Endodermal cell (in vitro differentiated cells): ENCODE measurements at regions not wholly inside any gene's neighbourhood (a gene's known extent, or its start where the extent isn't known, plus 50 kb on each side); places are given as distances from the start of the nearest gene placed in this dataset.

Experiments
- DNase-seq: peaks from one replicate; pipeline ENCODE4 v3.0.0-alpha.2; 2017
- H3K27ac ChIP-seq: 2 replicates; pipeline ENCODE4 v1.5.1; 2013; ENCODE audit warnings: mild to moderate bottlenecking, low read depth, low read length, moderate library complexity
- H3K27me3 ChIP-seq: 2 replicates; pipeline ENCODE4 v1.6.1; 2013; ENCODE audit warnings: mild to moderate bottlenecking, low read length, moderate library complexity; ENCODE audit not compliant: insufficient read depth, control insufficient read depth, poor library complexity, severe bottlenecking
- H3K36me3 ChIP-seq: 2 replicates; pipeline ENCODE4 v1.7.0; 2013; ENCODE audit warnings: mild to moderate bottlenecking, low read length, moderate library complexity; ENCODE audit not compliant: control insufficient read depth, insufficient read depth
- H3K4me1 ChIP-seq: one replicate; pipeline ENCODE4 v1.7.0; 2013; ENCODE audit warnings: low read length; ENCODE audit not compliant: control insufficient read depth, insufficient read depth
- H3K4me3 ChIP-seq: 2 replicates; pipeline ENCODE4 v1.5.1; 2013; ENCODE audit warnings: mild to moderate bottlenecking, low read length, moderate library complexity
- H3K9ac ChIP-seq: 2 replicates; pipeline ENCODE4 v1.6.1; 2013; ENCODE audit warnings: mild to moderate bottlenecking, low read length, moderate library complexity; ENCODE audit not compliant: poor library complexity, severe bottlenecking; ENCODE audit errors: extremely low read depth
- H3K9me3 ChIP-seq: 2 replicates; pipeline ENCODE4 v1.6.1; 2013; ENCODE audit warnings: mild to moderate bottlenecking, low read length, moderate library complexity; ENCODE audit not compliant: control insufficient read depth
- H3K27ac Mint-ChIP-seq: 2 replicates; pipeline ENCODE4 v1.8.0; 2020; ENCODE audit warnings: mixed read lengths
- H3K27me3 Mint-ChIP-seq: 2 replicates; pipeline ENCODE4 v1.8.0; 2021; ENCODE audit warnings: mild to moderate bottlenecking, mixed read lengths; ENCODE audit not compliant: insufficient read depth
- H3K36me3 Mint-ChIP-seq: 2 replicates; pipeline ENCODE4 v1.8.0; 2020; ENCODE audit warnings: low read depth, mixed read lengths
- H3K4me1 Mint-ChIP-seq: 2 replicates; pipeline ENCODE4 v1.8.0; 2020; ENCODE audit warnings: mixed read lengths
- H3K4me3 Mint-ChIP-seq: 2 replicates; pipeline ENCODE4 v1.8.0; 2020; ENCODE audit warnings: mild to moderate bottlenecking, moderate library complexity, mixed read lengths
- H3K9me3 Mint-ChIP-seq: 2 replicates; pipeline ENCODE4 v1.8.0; 2020; ENCODE audit warnings: mild to moderate bottlenecking, mixed read lengths
- CTCF ChIP-seq: fragments of 200-600 bp; sonication (generic); conservative IDR thresholded peaks from 2 replicates; pipeline ENCODE4 v1.5.0; 2021; ENCODE audit warnings: antibody characterized with exemption, mild to moderate bottlenecking
- WGBS, 2 experiments: methylation state at CpG; one replicate each; pipeline versions ENCODE4 v1.1.5 to v1.1.7; 2013; ENCODE audit warnings: missing lambda C conversion rate in 2 of 2, mixed read lengths in 1 of 2; ENCODE audit not compliant: insufficient coverage in 1 of 2, insufficient read length in 1 of 2; 5-methylcytosine and 5-hydroxymethylcytosine counted together

- no peak for DNase-seq
- no peaks in the 10 kb centered on the region for H3K36me3 ChIP-seq
- no peaks in the 10 kb centered on the region for H3K9me3 Mint-ChIP-seq
- no peak overlapping the region for H3K9ac ChIP-seq
- no peak overlapping the region for H3K27ac ChIP-seq
- H3K4me1 ChIP-seq, result no peaks in the 10 kb centered on the region
- 86 to 94% methylated on average over 15 to 17 of the region's 17 CpGs for WGBS, 2 experiments
- no peak overlapping the region for H3K27ac Mint-ChIP-seq
- no peak overlapping the region for H3K4me3 Mint-ChIP-seq
- H3K36me3 Mint-ChIP-seq, result no peaks in the 10 kb centered on the region
- no peaks in the 10 kb centered on the region for H3K27me3 ChIP-seq
- H3K4me1 Mint-ChIP-seq, result no peaks in the 10 kb centered on the region
- H3K27me3 Mint-ChIP-seq, result peaks cover 2% of the 10 kb centered on the region
- no peaks in the 10 kb centered on the region for H3K9me3 ChIP-seq
- TF ChIP-seq CTCF, result no peak
- no peak overlapping the region for H3K4me3 ChIP-seq
These were observed 153.5 kb downstream of the RBFOX3 start for GRCh38 chr17:79457376-79457775.

GRCh38 chr17:79455636-79456035 is 155.2 kb downstream of the RBFOX3 start:
- H3K27ac Mint-ChIP-seq, result no peak overlapping the region
- no peaks in the 10 kb centered on the region for H3K9me3 Mint-ChIP-seq
- H3K4me1 Mint-ChIP-seq, result no peaks in the 10 kb centered on the region
- Histone ChIP-seq H3K27ac (no peak overlapping the region), H3K4me3 (no peak overlapping the region), H3K27me3 (no peaks in the 10 kb centered on the region), H3K36me3 (no peaks in the 10 kb centered on the region), H3K9me3 (no peaks in the 10 kb centered on the region), H3K9ac (no peak overlapping the region), H3K4me1 (no peaks in the 10 kb centered on the region)
- H3K36me3 Mint-ChIP-seq, result no peaks in the 10 kb centered on the region
- no peak for DNase-seq
- H3K4me3 Mint-ChIP-seq, result no peak overlapping the region
- H3K27me3 Mint-ChIP-seq, result peaks cover 2% of the 10 kb centered on the region
- no peak for TF ChIP-seq CTCF
- WGBS, 2 experiments, result 84 to 88% methylated on average over 5 to 11 of the region's 11 CpGs

- Mint-ChIP-seq H3K9me3 (no peaks in the 10 kb centered on the region), H3K27ac (no peak overlapping the region), H3K4me3 (no peak overlapping the region), H3K36me3 (no peaks in the 10 kb centered on the region), H3K27me3 (peaks cover 2% of the 10 kb centered on the region), H3K4me1 (peaks cover 3% of the 10 kb centered on the region)
- WGBS, 2 experiments, result 93 to 100% methylated on average over 3 to 6 of the region's 6 CpGs
- Histone ChIP-seq H3K4me1 (no peaks in the 10 kb centered on the region), H3K36me3 (no peaks in the 10 kb centered on the region), H3K27me3 (no peaks in the 10 kb centered on the region), H3K9me3 (no peaks in the 10 kb centered on the region), H3K27ac (no peak overlapping the region), H3K9ac (no peak overlapping the region), H3K4me3 (no peak overlapping the region)
- no peak for DNase-seq
- no peak for TF ChIP-seq CTCF
These were observed 156.0 kb downstream of the RBFOX3 start for GRCh38 chr17:79454826-79455225.
